ENCODE measurements at regions not wholly inside any gene's neighbourhood (a gene's known extent, or its start where the extent isn't known, plus 50 kb on each side); places are given as distances from the start of the nearest gene placed in this dataset.

DNA sequence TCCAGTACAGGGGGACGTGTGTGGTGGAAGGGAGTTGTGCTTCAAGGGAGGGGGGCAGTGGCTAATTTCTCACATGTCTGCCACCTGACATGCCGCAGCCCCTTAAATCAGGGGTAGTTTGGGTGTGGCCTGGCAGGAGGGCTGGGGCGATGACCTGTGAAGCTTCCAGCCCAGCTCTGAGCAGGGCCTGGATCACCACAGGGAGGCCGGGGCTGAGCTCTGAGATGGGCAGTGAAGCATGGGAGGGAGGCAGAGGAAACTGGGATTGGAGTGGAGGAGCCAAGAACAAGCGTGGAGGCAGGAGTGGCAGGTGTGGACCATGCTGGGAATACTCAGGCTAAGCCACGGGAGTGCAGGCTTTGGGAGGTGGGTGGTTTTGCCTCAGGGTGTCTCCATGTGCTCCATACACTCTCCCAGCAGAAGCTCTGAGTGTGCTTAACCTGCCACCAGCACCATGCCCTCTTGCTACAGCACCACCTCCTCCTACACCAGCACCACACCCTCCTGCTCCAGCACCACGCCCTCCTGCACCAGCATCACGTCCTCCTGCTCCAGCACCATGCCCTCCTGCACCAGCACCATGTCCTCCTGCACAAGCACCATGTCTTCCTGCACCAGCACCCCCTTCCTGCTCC is 99.3 kb upstream of the SHH start:
- TF ChIP-seq, protein P1, sequence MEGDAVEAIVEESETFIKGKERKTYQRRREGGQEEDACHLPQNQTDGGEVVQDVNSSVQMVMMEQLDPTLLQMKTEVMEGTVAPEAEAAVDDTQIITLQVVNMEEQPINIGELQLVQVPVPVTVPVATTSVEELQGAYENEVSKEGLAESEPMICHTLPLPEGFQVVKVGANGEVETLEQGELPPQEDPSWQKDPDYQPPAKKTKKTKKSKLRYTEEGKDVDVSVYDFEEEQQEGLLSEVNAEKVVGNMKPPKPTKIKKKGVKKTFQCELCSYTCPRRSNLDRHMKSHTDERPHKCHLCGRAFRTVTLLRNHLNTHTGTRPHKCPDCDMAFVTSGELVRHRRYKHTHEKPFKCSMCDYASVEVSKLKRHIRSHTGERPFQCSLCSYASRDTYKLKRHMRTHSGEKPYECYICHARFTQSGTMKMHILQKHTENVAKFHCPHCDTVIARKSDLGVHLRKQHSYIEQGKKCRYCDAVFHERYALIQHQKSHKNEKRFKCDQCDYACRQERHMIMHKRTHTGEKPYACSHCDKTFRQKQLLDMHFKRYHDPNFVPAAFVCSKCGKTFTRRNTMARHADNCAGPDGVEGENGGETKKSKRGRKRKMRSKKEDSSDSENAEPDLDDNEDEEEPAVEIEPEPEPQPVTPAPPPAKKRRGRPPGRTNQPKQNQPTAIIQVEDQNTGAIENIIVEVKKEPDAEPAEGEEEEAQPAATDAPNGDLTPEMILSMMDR (IDR thresholded peaks at IDR 0.05 in 4 of 5, conservative IDR thresholded peaks at IDR 0.05 in 1 of 5), result no peak
- no peak for TF ChIP-seq POLR2A (IDR thresholded peaks at IDR 0.05)

All from gastrocnemius medialis (tissue), 4 donors.